Left kidney (tissue), 1 donor: ENCODE measurements at regions not wholly inside any gene's neighbourhood (a gene's known extent, or its start where the extent isn't known, plus 50 kb on each side); places are given as distances from the start of the nearest gene placed in this dataset.
A peak's percentile ranks its signal among the peaks of the same experiment; 100 is the strongest.
"Not testable (repeated sequence)": the region's sequence is repeated elsewhere in the genome, so short reads cannot be mapped to it uniquely, and the experiment has no call there.

Experiments
- DNase-seq: peaks from one replicate; pipeline ENCODE4 v3.0.0-alpha.2; 2013

- DNase-seq: no peak
Measured at GRCh38 chr4:96317891-96318290, 478.0 kb downstream of the PDHA2 start.

GRCh38 chr4:96326846-96327245 lies 487.0 kb downstream of the PDHA2 start:
- no peak for DNase-seq

- no peak for DNase-seq
Measured at GRCh38 chr4:96342196-96342595, 502.3 kb downstream of the PDHA2 start.

GRCh38 chr4:96342790-96343455 lies 503.0 kb downstream of the PDHA2 start:
- no peak for DNase-seq

- DNase-seq: no peak
Measured at GRCh38 chr4:96343836-96344235, 503.9 kb downstream of the PDHA2 start.

- DNase-seq: no peak
Measured at GRCh38 chr4:96347582-96347981, 507.7 kb downstream of the PDHA2 start.

- DNase-seq: peak; percentile 1
Measured at GRCh38 chr4:96352051-96352517, 512.2 kb downstream of the PDHA2 start.

- DNase-seq: peak; percentile 0
Measured at GRCh38 chr4:96354036-96354712, 514.3 kb downstream of the PDHA2 start.

GRCh38 chr4:96355414-96355813 lies 515.5 kb downstream of the PDHA2 start:
- no peak for DNase-seq

GRCh38 chr4:96356591-96357370 lies 516.9 kb downstream of the PDHA2 start:
- DNase-seq: no peak

GRCh38 chr4:96366632-96367031 lies 526.7 kb downstream of the PDHA2 start:
- DNase-seq: no peak

GRCh38 chr4:96375367-96375766 lies 535.5 kb downstream of the PDHA2 start:
- DNase-seq: no peak

- DNase-seq: no peak
Measured at GRCh38 chr4:96379524-96379923, 539.6 kb downstream of the PDHA2 start.

GRCh38 chr4:96380106-96380505 lies 540.2 kb downstream of the PDHA2 start:
- DNase-seq: no peak

- DNase-seq: no peak
Measured at GRCh38 chr4:96383349-96383748, 543.5 kb downstream of the PDHA2 start.

- DNase-seq: no peak
Measured at GRCh38 chr4:96389770-96390169, 549.9 kb downstream of the PDHA2 start.

- no peak for DNase-seq
Measured at GRCh38 chr4:96390404-96390803, 550.5 kb downstream of the PDHA2 start.

GRCh38 chr4:96395747-96396146 lies 555.9 kb downstream of the PDHA2 start:
- no peak for DNase-seq

- DNase-seq: peak; percentile 6
Measured at GRCh38 chr4:96406742-96407141, 566.8 kb downstream of the PDHA2 start.

- peak; percentile 1 for DNase-seq
Measured at GRCh38 chr4:96407225-96407624, 567.3 kb downstream of the PDHA2 start.

- DNase-seq: peak; percentile 35
Measured at GRCh38 chr4:96407738-96408463, 568.0 kb downstream of the PDHA2 start.

- DNase-seq: not testable (repeated sequence)
Measured at GRCh38 chr4:96414853-96415252, 575.0 kb downstream of the PDHA2 start.
